H1 (cell line): ENCODE measurements at regions not wholly inside any gene's neighbourhood (a gene's known extent, or its start where the extent isn't known, plus 50 kb on each side); places are given as distances from the start of the nearest gene placed in this dataset.

Experiments
- GABPA ChIP-seq: IDR thresholded peaks from 2 replicates; pipeline ENCODE4 v1.6.1; 2011; ENCODE audit warnings: mild to moderate bottlenecking, low read length, moderate library complexity, borderline replicate concordance; ENCODE audit not compliant: insufficient read depth
- RXRA ChIP-seq: IDR thresholded peaks from 2 replicates; pipeline ENCODE4 v1.6.1; 2011; ENCODE audit warnings: low read depth, mild to moderate bottlenecking, low read length, moderate library complexity; ENCODE audit not compliant: insufficient read depth
- SAP30 ChIP-seq: fragments of 300-600 bp; sonication (generic); IDR thresholded peaks from 2 replicates; pipeline ENCODE4 v1.7.1; 2012; ENCODE audit warnings: low read length, moderate library complexity, mild to moderate bottlenecking, inconsistent platforms; ENCODE audit not compliant: insufficient read depth, insufficient replicate concordance
- TEAD4 ChIP-seq: IDR thresholded peaks from 2 replicates; pipeline ENCODE4 v1.6.1; 2012; ENCODE audit warnings: low read depth, low read length, inconsistent platforms, mixed read lengths

GRCh38 chr6:26249957-26250697 lies 114.9 kb upstream of the BTN3A2 start (continued):
- TF ChIP-seq RXRA (no peak), TEAD4 (no peak), SAP30 (no peak), GABPA (no peak)
